A549 (cell line): ENCODE measurements at regions not wholly inside any gene's neighbourhood (a gene's known extent, or its start where the extent isn't known, plus 50 kb on each side); places are given as distances from the start of the nearest gene placed in this dataset.

Experiments used
- RNF2 ChIP-seq: fragments of 200-600 bp; sonication (generic); IDR thresholded peaks from 2 replicates; pipeline ENCODE4 v1.6.1; 2016; ENCODE audit warnings: low read depth, mild to moderate bottlenecking, antibody characterized with exemption, moderate library complexity, borderline replicate concordance
- ZSCAN20 ChIP-seq: fragments of 250-450 bp; sonication (Bioruptor Pico); IDR thresholded peaks from 2 replicates; pipeline ENCODE4 v1.8.0; 2022; ENCODE audit warnings: mild to moderate bottlenecking, moderate library complexity
- TF ChIP-seq, protein P1 (sequence below): IDR thresholded peaks from 2 replicates; pipeline ENCODE4 v1.6.1; 2012; ENCODE audit warnings: low read depth, borderline replicate concordance
- TF ChIP-seq, protein P2 (sequence below): IDR thresholded peaks from 2 replicates; pipeline ENCODE4 v1.6.1; 2012

DNA sequence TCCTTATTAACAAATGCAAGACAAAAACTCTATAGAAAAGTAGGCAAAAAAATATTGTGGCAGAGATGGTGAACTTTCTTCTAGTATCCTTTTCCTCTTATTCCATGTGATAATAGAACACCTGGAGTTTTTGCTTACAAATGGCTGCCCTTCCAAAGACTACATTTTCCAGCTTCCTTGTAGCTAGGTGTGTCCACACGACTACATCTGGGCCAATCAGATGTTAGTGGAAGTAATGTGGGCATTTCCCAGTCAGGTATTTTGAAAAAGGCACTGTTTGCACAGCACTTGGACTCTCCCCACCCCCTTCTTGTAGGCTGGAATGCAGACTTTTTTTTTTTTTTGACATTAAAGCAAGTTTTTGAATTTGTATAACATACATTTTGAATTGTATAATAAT, 105.5 kb upstream of the TBX20 start:
- TF ChIP-seq, protein P1, sequence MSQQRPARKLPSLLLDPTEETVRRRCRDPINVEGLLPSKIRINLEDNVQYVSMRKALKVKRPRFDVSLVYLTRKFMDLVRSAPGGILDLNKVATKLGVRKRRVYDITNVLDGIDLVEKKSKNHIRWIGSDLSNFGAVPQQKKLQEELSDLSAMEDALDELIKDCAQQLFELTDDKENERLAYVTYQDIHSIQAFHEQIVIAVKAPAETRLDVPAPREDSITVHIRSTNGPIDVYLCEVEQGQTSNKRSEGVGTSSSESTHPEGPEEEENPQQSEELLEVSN, result no peak
- TF ChIP-seq, protein P2, sequence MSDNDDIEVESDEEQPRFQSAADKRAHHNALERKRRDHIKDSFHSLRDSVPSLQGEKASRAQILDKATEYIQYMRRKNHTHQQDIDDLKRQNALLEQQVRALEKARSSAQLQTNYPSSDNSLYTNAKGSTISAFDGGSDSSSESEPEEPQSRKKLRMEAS, result no peak
- TF ChIP-seq ZSCAN20 (CRISPR knock-in tag) (no peak), RNF2 (no peak)
